ENCODE measurements at regions not wholly inside any gene's neighbourhood (a gene's known extent, or its start where the extent isn't known, plus 50 kb on each side); places are given as distances from the start of the nearest gene placed in this dataset.

GRCh38 chr18:6578686-6579085 lies 150.8 kb upstream of the ARHGAP28 start:
- Histone ChIP-seq H3K27ac (no peak overlapping the region), H3K4me3 (no peak overlapping the region)
- TF ChIP-seq CTCF (IDR thresholded peaks at IDR 0.05): no peak
- no peak for DNase-seq (ENCODE audit: low spot score)

- TF ChIP-seq CTCF (IDR thresholded peaks at IDR 0.05): no peak
- no peak for DNase-seq (ENCODE audit: low spot score)
- no peak overlapping the region for H3K27ac ChIP-seq
These were observed 150.0 kb upstream of the ARHGAP28 start for GRCh38 chr18:6579486-6579885.

GRCh38 chr18:6580401-6580800 lies 149.1 kb upstream of the ARHGAP28 start:
- no peak for DNase-seq (ENCODE audit: low spot score)
- no peak for TF ChIP-seq CTCF (IDR thresholded peaks at IDR 0.05)
- Histone ChIP-seq H3K27ac (no peak overlapping the region), H3K4me3 (no peak overlapping the region)

More at GRCh38 chr18:6579486-6579885, 150.0 kb upstream of the ARHGAP28 start:
- H3K4me3 ChIP-seq: no peak overlapping the region

GRCh38 chr18:6589923-6590322 lies 139.6 kb upstream of the ARHGAP28 start:
- Histone ChIP-seq H3K27ac (no peak overlapping the region), H3K4me3 (no peak overlapping the region)
- TF ChIP-seq CTCF (IDR thresholded peaks at IDR 0.05): no peak
- no peak for DNase-seq (ENCODE audit: low spot score)

- no peak for TF ChIP-seq CTCF (IDR thresholded peaks at IDR 0.05)
- no peak overlapping the region for H3K27ac ChIP-seq
- no peak overlapping the region for H3K4me3 ChIP-seq
- no peak for DNase-seq (ENCODE audit: low spot score)
These were observed 139.2 kb upstream of the ARHGAP28 start for GRCh38 chr18:6590326-6590725.

- no peak for DNase-seq (ENCODE audit: low spot score)
- H3K27ac ChIP-seq: no peak overlapping the region
- TF ChIP-seq CTCF (IDR thresholded peaks at IDR 0.05): no peak
- no peak overlapping the region for H3K4me3 ChIP-seq
These were observed 138.0 kb upstream of the ARHGAP28 start for GRCh38 chr18:6591491-6591890.

GRCh38 chr18:6592522-6592921 lies 137.0 kb upstream of the ARHGAP28 start:
- H3K27ac ChIP-seq: no peak overlapping the region
- no peak overlapping the region for H3K4me3 ChIP-seq
- DNase-seq (ENCODE audit: low spot score): no peak
- TF ChIP-seq CTCF (IDR thresholded peaks at IDR 0.05): no peak
